Keratinocyte (primary cell): ENCODE measurements at regions not wholly inside any gene's neighbourhood (a gene's known extent, or its start where the extent isn't known, plus 50 kb on each side); places are given as distances from the start of the nearest gene placed in this dataset.

ENCODE experiments used
- DNase-seq: peaks from one replicate; pipeline ENCODE4 v3.0.0-alpha.2; 2011; ENCODE audit warnings: low read depth, missing footprints, low spot score
- FAIRE-seq: peaks from 2 replicates; lab custom pipeline; 2011; peaks lifted over from hg19 to GRCh38; lab: Jason Lieb, UNC
- H2AFZ ChIP-seq: 2 replicates; pipeline ENCODE4 v1.6.0; 2012; ENCODE audit warnings: low read length, control low read depth, inconsistent platforms; ENCODE audit not compliant: control insufficient read depth
- H3K27ac ChIP-seq: 2 replicates; pipeline ENCODE4 v1.5.1; 2011; ENCODE audit warnings: low read length; ENCODE audit not compliant: control insufficient read depth, insufficient read depth
- H3K27me3 ChIP-seq: 3 replicates; pipeline ENCODE4 v1.6.0; 2011; ENCODE audit warnings: low read length; ENCODE audit not compliant: control insufficient read depth, insufficient read depth; ENCODE audit errors: extremely low read depth
- H3K36me3 ChIP-seq, 2 experiments: 2 replicates in 1 of 2; 3 replicates in 1 of 2; pipeline ENCODE4 v1.5.1; 2011; ENCODE audit warnings: low read length in 2 of 2, mild to moderate bottlenecking in 1 of 2; ENCODE audit not compliant: control insufficient read depth in 2 of 2, insufficient read depth in 2 of 2; ENCODE audit errors: extremely low read depth in 1 of 2
- H3K4me1 ChIP-seq: 3 replicates; pipeline ENCODE4 v1.5.1; 2011; ENCODE audit warnings: low read length; ENCODE audit not compliant: control insufficient read depth, insufficient read depth; ENCODE audit errors: extremely low read depth
- H3K4me2 ChIP-seq: 3 replicates; pipeline ENCODE4 v1.6.0; 2011; ENCODE audit warnings: low read depth, low read length; ENCODE audit not compliant: control insufficient read depth, insufficient read depth; ENCODE audit errors: extremely low read depth
- H3K4me3 ChIP-seq, 3 experiments: fragments of 200-600 bp in 1 of 3; sonication (generic) in 1 of 3; 2 replicates in 2 of 3; 3 replicates in 1 of 3; pipeline ENCODE4 v1.5.1; 2011 to 2016; ENCODE audit warnings: low read length in 3 of 3, mild to moderate bottlenecking in 3 of 3, control low read depth in 2 of 3, inconsistent platforms in 1 of 3, low read depth in 1 of 3, mixed read lengths in 1 of 3, mixed run types in 1 of 3, moderate library complexity in 1 of 3; ENCODE audit not compliant: control insufficient read depth in 2 of 3, insufficient read depth in 2 of 3; ENCODE audit errors: extremely low read depth in 1 of 3
- H3K79me2 ChIP-seq: 2 replicates; pipeline ENCODE4 v1.6.0; 2012; ENCODE audit warnings: low read length; ENCODE audit not compliant: control insufficient read depth, insufficient read depth
- H3K9ac ChIP-seq: 3 replicates; pipeline ENCODE4 v1.6.0; 2011; ENCODE audit warnings: low read length; ENCODE audit not compliant: control insufficient read depth, insufficient read depth; ENCODE audit errors: extremely low read depth
- H3K9me1 ChIP-seq: 3 replicates; pipeline ENCODE4 v1.6.0; 2011; ENCODE audit warnings: low read length; ENCODE audit not compliant: control insufficient read depth, insufficient read depth; ENCODE audit errors: extremely low read depth
- H3K9me3 ChIP-seq: 2 replicates; pipeline ENCODE4 v1.5.1; 2012; ENCODE audit warnings: low read depth, low read length; ENCODE audit not compliant: control insufficient read depth
- H4K20me1 ChIP-seq: 3 replicates; pipeline ENCODE4 v1.6.0; 2011; ENCODE audit warnings: low read length; ENCODE audit not compliant: control insufficient read depth, insufficient read depth; ENCODE audit errors: extremely low read depth
- EZH2 ChIP-seq: IDR thresholded peaks from one replicate; pipeline ENCODE4 v1.6.1; 2012; ENCODE audit warnings: inconsistent platforms, mild to moderate bottlenecking, low read length, moderate library complexity
- dilution Hi-C: fragments of 300-500 bp; cut with MboI; formaldehyde crosslinking; loops from one replicate; pipeline ENCODE4 v1.7.0; 2020; ENCODE audit warnings: low sequenced_read_pairs; ENCODE audit not compliant: extremely low pct_ligation_motif_present
- TF ChIP-seq, protein P1 (sequence below), 3 experiments: IDR thresholded peaks in 1 of 3; conservative IDR thresholded peaks in 1 of 3; optimal IDR thresholded peaks in 1 of 3; 2 replicates in 2 of 3; 3 replicates in 1 of 3; pipeline versions ENCODE3 to v1.5.1; 2011; ENCODE audit warnings: low read length in 3 of 3, mild to moderate bottlenecking in 3 of 3, moderate library complexity in 2 of 3, control low read depth in 1 of 3, inconsistent platforms in 1 of 3; ENCODE audit not compliant: insufficient read depth in 2 of 3; ENCODE audit errors: extremely low read depth in 1 of 3

DNA sequence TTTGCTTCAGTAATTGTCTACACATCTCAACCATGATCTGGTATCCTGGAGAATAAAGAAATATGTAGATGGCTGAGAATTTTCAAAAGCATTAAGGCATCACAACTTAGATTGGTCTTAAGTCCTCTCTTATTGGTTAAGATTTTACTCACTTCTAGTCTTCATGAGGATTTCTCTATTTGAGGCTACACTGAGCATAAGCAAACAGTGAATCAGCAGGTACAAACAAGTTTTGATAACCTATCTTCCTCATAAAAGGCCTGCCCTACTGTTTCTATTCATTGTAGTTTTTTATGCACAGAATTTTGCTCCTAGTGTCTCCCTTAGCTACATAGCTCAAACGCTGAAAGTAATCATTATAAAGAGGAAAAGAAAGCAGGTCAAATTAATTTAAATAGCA lies 460.7 kb upstream of the RPS6KA3 start:
- H3K4me2 ChIP-seq = no peak overlapping the region

DNA sequence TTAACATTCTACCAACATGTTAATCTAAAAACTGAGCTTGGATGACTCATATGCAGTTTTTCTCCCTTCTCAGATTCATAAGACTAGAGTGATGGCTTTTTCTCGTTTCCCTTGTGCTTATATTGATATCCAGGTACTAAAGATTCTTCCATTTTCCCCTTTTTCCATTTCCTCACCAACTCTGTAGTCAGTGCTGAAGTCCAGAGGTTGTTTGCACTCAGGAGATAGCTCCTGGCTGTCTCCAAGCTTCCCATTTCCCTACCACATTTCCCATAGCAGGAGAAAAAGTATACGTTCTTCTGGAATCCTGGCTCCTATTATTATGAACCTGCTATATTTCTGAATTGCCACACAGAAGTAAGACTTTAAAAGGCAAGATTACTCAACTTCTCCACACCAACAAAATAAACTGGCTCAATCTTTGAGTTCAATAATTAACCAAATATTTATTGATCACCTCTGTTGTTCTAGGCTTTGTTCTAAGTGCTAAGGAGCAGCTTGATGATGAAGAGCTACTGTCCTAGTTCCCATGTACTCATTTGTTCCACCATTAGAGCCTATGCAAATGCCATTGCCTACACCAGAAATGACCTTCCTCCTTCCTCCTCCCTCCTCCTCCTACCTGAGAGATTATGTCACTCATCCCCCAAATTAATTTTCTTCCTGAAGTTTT lies 454.4 kb upstream of the RPS6KA3 start:
- dilution Hi-C loops = no loop called here
- FAIRE-seq (no peak), DNase-seq (no peak)
- Histone ChIP-seq H3K27ac (no peak overlapping the region), H3K9me1 (no peaks in the 10 kb centered on the region), H3K4me2 (no peak overlapping the region), H3K27me3 (no peaks in the 10 kb centered on the region), H2AFZ (no peak overlapping the region), H4K20me1 (no peaks in the 10 kb centered on the region), H3K4me1 (no peaks in the 10 kb centered on the region), H3K9me3 (no peaks in the 10 kb centered on the region), H3K79me2 (no peaks in the 10 kb centered on the region), H3K9ac (no peak overlapping the region), H3K36me3 (no peaks in the 10 kb centered on the region), H3K4me3 (no peak overlapping the region)
- TF ChIP-seq, protein P1, sequence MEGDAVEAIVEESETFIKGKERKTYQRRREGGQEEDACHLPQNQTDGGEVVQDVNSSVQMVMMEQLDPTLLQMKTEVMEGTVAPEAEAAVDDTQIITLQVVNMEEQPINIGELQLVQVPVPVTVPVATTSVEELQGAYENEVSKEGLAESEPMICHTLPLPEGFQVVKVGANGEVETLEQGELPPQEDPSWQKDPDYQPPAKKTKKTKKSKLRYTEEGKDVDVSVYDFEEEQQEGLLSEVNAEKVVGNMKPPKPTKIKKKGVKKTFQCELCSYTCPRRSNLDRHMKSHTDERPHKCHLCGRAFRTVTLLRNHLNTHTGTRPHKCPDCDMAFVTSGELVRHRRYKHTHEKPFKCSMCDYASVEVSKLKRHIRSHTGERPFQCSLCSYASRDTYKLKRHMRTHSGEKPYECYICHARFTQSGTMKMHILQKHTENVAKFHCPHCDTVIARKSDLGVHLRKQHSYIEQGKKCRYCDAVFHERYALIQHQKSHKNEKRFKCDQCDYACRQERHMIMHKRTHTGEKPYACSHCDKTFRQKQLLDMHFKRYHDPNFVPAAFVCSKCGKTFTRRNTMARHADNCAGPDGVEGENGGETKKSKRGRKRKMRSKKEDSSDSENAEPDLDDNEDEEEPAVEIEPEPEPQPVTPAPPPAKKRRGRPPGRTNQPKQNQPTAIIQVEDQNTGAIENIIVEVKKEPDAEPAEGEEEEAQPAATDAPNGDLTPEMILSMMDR (optimal IDR thresholded peaks at IDR 0.05 in 1 of 3, IDR thresholded peaks at IDR 0.05 in 1 of 3, conservative IDR thresholded peaks at IDR 0.05 in 1 of 3; ENCODE audit: extremely low read depth in 1 of 3, insufficient read depth in 2 of 3, low read length in 3 of 3) = no peak

More for the DNA sequence above, 460.7 kb upstream of the RPS6KA3 start:
- dilution Hi-C loops = no loop called here
- FAIRE-seq = no peak
- Histone ChIP-seq H3K27me3 (no peaks in the 10 kb centered on the region), H3K27ac (no peak overlapping the region), H3K36me3 (no peaks in the 10 kb centered on the region), H4K20me1 (no peaks in the 10 kb centered on the region), H2AFZ (no peak overlapping the region), H3K9me1 (no peaks in the 10 kb centered on the region), H3K4me1 (no peaks in the 10 kb centered on the region), H3K9me3 (no peaks in the 10 kb centered on the region), H3K79me2 (no peaks in the 10 kb centered on the region), H3K9ac (no peak overlapping the region), H3K4me3 (no peak overlapping the region)
- TF ChIP-seq, protein P1 (optimal IDR thresholded peaks at IDR 0.05 in 1 of 3, IDR thresholded peaks at IDR 0.05 in 1 of 3, conservative IDR thresholded peaks at IDR 0.05 in 1 of 3; ENCODE audit: extremely low read depth in 1 of 3, insufficient read depth in 2 of 3, low read length in 3 of 3) = no peak
- no peak for TF ChIP-seq EZH2
- DNase-seq = no peak
